ENCODE measurements at regions not wholly inside any gene's neighbourhood (a gene's known extent, or its start where the extent isn't known, plus 50 kb on each side); places are given as distances from the start of the nearest gene placed in this dataset.

DNA sequence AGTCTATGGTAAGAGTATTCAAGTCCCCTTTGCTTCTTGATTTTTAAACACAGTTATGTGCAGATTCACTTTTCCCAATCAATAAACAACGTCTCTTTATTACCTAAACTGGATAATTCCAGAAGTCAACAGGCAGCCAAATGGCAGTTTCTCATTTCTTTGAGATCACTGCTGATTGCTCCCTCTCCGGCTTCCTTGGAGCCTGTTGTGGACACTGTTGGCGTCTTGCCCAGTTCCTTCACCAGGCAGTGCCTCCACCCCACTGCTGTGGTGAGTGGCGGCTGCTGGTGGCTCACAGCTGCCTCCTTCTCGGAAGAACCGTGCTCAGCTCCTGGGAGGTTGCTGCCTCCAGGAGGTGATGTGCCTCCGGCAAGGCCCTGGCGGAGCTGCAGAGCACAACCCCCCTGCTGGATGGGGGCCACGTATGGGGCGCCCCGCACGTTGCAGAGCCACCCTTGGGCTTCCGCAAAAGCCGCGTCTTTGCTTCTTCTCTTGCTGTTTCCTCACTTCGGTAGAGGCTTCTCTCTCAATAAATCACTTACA lies 105.1 kb upstream of the CNKSR3 start:
- Histone ChIP-seq H2AFZ (ENCODE audit: low read depth, low read length, severe bottlenecking) (no peak overlapping the region), H3K9me2 (replicated peaks; ENCODE audit: insufficient read depth, low read length) (no peaks in the 10 kb centered on the region), H3K4me3 (ENCODE audit: insufficient read depth, low read length, poor library complexity, severe bottlenecking) (no peak overlapping the region)

DNA sequence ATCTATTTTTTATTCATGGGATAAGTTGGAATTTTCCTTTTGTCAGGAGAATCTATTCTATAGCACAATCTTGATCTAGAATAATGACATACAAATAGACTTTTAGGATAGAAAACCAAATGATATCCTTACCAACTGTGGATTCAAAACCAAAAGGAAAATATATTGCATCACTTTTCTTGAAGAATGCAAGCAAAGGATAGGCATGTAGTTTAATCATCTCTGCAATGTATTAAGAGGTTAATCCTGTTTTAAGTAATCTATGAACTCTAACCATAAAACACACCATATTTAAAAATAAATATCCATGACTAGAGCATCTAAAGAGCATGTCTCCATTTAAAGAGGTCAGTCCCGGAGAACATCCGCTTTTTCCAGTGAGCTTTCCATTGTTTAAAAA lies 106.7 kb upstream of the CNKSR3 start:
- H3F3A ChIP-seq (ENCODE audit: insufficient read depth) = no peaks in the 10 kb centered on the region
- TF ChIP-seq, protein P1, sequence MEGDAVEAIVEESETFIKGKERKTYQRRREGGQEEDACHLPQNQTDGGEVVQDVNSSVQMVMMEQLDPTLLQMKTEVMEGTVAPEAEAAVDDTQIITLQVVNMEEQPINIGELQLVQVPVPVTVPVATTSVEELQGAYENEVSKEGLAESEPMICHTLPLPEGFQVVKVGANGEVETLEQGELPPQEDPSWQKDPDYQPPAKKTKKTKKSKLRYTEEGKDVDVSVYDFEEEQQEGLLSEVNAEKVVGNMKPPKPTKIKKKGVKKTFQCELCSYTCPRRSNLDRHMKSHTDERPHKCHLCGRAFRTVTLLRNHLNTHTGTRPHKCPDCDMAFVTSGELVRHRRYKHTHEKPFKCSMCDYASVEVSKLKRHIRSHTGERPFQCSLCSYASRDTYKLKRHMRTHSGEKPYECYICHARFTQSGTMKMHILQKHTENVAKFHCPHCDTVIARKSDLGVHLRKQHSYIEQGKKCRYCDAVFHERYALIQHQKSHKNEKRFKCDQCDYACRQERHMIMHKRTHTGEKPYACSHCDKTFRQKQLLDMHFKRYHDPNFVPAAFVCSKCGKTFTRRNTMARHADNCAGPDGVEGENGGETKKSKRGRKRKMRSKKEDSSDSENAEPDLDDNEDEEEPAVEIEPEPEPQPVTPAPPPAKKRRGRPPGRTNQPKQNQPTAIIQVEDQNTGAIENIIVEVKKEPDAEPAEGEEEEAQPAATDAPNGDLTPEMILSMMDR (IDR thresholded peaks at IDR 0.05; ENCODE audit: insufficient read depth, low read length, poor library complexity, severe bottlenecking) = no peak
- TF ChIP-seq EZH2phosphoT487 (conservative IDR thresholded peaks at IDR 0.05; ENCODE audit: low read length) = no peak
- no peaks in the 10 kb centered on the region for H3K9me3 ChIP-seq (ENCODE audit: insufficient read depth, low read length)
- no peaks in the 10 kb centered on the region for H4K20me1 ChIP-seq (ENCODE audit: low read depth, low read length)
- no peak overlapping the region for H2AFZ ChIP-seq (ENCODE audit: low read depth, low read length, severe bottlenecking)
- H3K36me3 ChIP-seq (ENCODE audit: low read length) = no peaks in the 10 kb centered on the region
- H3K27ac ChIP-seq (ENCODE audit: low read depth, low read length) = no peak overlapping the region
- no peaks in the 10 kb centered on the region for H3K27me3 ChIP-seq (ENCODE audit: low read length)
- no peak overlapping the region for H3K4me2 ChIP-seq (ENCODE audit: low read depth, low read length, poor library complexity, severe bottlenecking)
- no peaks in the 10 kb centered on the region for H3K9me2 ChIP-seq (replicated peaks; ENCODE audit: insufficient read depth, low read length)
- H3K4me3 ChIP-seq (ENCODE audit: insufficient read depth, low read length, poor library complexity, severe bottlenecking) = no peak overlapping the region
- no peak overlapping the region for H3K9ac ChIP-seq (ENCODE audit: low read length)
- H3K79me2 ChIP-seq (ENCODE audit: insufficient read depth, low read length) = no peaks in the 10 kb centered on the region

More for the DNA sequence above, 105.1 kb upstream of the CNKSR3 start:
- Histone ChIP-seq H3K4me2 (ENCODE audit: low read depth, low read length, poor library complexity, severe bottlenecking) (no peak overlapping the region), H3K36me3 (ENCODE audit: low read length) (no peaks in the 10 kb centered on the region), H3K9ac (ENCODE audit: low read length) (no peak overlapping the region), H4K20me1 (ENCODE audit: low read depth, low read length) (no peaks in the 10 kb centered on the region), H3K9me3 (ENCODE audit: insufficient read depth, low read length) (no peaks in the 10 kb centered on the region), H3F3A (ENCODE audit: insufficient read depth) (no peaks in the 10 kb centered on the region), H3K79me2 (ENCODE audit: insufficient read depth, low read length) (no peaks in the 10 kb centered on the region), H3K27ac (ENCODE audit: low read depth, low read length) (no peak overlapping the region), H3K27me3 (ENCODE audit: low read length) (no peaks in the 10 kb centered on the region)
- TF ChIP-seq, protein P1 (IDR thresholded peaks at IDR 0.05; ENCODE audit: insufficient read depth, low read length, poor library complexity, severe bottlenecking) = no peak
- TF ChIP-seq EZH2phosphoT487 (conservative IDR thresholded peaks at IDR 0.05; ENCODE audit: low read length) = no peak

DNA sequence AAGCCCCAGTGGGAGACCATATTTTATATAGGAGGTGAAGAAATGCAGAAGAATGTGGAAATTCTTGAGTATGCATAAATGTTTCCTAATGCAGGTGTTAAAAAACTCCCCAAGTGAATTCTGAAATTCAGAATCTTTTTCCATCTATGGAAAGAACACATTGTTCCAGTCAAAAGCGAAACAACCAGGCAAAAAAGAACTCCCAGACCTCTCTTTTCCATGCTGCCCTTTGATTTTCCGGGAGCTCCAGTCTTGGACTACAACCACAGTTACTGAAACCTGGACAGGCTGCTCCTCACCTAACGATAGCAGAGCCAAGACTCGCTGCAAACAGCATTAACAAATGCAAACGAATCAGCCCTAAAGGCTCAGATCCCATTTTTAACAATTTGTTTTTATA lies 108.7 kb upstream of the CNKSR3 start:
- Histone ChIP-seq H3K9ac (ENCODE audit: low read length) (no peak overlapping the region), H3K9me3 (ENCODE audit: insufficient read depth, low read length) (peaks cover 1% of the 10 kb centered on the region; the same call in 1 of the 2 replicates), H3F3A (ENCODE audit: insufficient read depth) (no peaks in the 10 kb centered on the region), H3K36me3 (ENCODE audit: low read length) (no peaks in the 10 kb centered on the region), H4K20me1 (ENCODE audit: low read depth, low read length) (no peaks in the 10 kb centered on the region), H3K4me2 (ENCODE audit: low read depth, low read length, poor library complexity, severe bottlenecking) (no peak overlapping the region), H3K79me2 (ENCODE audit: insufficient read depth, low read length) (no peaks in the 10 kb centered on the region), H2AFZ (ENCODE audit: low read depth, low read length, severe bottlenecking) (no peak overlapping the region), H3K27ac (ENCODE audit: low read depth, low read length) (no peak overlapping the region), H3K27me3 (ENCODE audit: low read length) (no peaks in the 10 kb centered on the region), H3K4me3 (ENCODE audit: insufficient read depth, low read length, poor library complexity, severe bottlenecking) (no peak overlapping the region), H3K9me2 (replicated peaks; ENCODE audit: insufficient read depth, low read length) (no peaks in the 10 kb centered on the region)
- TF ChIP-seq, protein P1 (IDR thresholded peaks at IDR 0.05; ENCODE audit: insufficient read depth, low read length, poor library complexity, severe bottlenecking) = no peak
- no peak for TF ChIP-seq EZH2phosphoT487 (conservative IDR thresholded peaks at IDR 0.05; ENCODE audit: low read length)
